HG03196 (cell line): ENCODE measurements at regions not wholly inside any gene's neighbourhood (a gene's known extent, or its start where the extent isn't known, plus 50 kb on each side); places are given as distances from the start of the nearest gene placed in this dataset.

Experiments
- ATAC-seq: cut with Tn5 transposase; IDR thresholded peaks from one replicate; pipeline ENCODE4 v1.9.1; 2021; ENCODE audit not compliant: unreplicated experiment

DNA sequence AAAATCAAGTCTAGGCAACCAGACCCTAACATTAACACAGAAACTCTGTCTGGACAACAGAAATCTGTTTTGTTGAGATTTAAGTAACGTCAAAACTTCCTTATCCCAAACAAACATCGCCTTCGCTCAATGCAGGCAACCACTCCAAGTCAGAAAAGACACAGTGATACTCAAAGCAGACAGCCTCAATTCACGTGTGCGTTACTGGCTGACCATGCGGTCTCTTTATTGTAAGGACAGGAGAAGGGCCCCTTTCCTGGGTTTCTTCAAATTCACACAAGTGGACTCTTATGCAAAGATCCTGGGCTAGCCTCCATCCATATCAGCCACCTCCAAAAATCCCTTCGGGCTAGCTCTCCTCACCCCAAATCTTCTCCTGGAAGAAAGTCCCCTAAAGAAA, 467.7 kb downstream of the SOX9 start:
- no peak for ATAC-seq

GRCh38 chr17:72588961-72589360, 468.1 kb downstream of the SOX9 start:
- no peak for ATAC-seq

DNA sequence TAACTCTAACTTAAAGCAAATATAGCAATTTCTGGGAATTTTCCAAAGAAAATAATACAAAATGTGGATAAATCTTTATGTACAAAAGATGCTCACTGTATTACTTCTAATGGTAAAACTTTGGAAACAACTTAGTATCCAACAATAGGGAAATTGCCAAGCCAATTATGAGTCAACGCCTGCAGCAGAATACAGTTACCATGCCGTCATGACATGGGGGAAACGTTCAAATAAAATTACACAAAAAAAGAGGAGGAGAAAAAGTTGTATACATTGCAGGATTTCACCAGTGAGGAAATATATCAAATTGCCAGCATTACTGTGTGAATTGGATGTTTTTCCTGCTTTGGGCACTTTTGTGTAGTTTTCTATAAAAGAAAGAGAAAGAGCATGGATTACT, 469.6 kb downstream of the SOX9 start:
- ATAC-seq: no peak

- ATAC-seq: no peak
These were observed 470.1 kb downstream of the SOX9 start for GRCh38 chr17:72590882-72591281.

DNA sequence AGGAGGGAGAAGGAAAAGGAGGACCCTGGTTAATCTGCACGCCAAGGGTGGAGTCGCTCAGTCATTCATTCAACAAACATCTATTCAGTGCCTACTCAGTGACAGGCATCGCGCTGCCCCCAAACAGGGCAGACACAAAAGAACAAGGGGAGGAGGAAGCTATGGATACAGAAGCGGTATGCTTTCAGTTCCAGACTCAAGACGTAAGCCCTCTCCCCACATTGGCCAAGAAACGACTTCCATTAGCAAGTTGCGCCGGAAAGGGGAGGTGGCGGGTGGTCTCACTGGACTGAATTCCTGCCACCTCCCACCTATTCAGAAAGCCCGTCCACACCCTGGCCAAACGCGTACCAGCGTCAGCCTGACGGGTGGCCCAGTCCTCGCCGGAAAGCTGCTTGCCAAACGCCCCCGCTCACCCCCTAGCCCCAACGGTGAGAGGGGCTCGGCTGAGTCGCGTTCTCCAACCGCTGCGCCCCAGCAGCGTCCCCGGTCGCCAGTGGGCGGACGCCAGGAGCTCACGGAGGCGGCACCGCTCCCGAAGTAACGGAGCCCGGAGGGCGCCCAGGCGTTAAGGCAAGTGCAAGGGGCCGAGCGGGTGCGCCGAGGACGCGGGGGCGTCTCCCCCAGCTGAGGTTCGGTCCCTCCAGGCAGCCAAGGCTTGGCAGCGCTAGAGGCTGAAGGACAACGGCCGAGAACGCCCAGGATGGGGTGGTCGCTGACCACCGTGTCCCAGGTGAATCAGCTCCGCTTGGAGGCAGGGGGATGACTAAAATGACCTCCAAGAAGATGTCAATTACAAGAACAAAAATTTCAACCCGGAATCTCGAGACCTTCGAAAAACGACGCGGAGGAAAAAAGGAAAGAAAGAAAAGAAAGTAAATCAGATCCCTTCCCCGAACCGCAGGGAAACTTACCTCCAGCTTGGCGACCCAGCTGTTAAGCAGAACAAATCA, 470.7 kb downstream of the SOX9 start:
- ATAC-seq: no peak

DNA sequence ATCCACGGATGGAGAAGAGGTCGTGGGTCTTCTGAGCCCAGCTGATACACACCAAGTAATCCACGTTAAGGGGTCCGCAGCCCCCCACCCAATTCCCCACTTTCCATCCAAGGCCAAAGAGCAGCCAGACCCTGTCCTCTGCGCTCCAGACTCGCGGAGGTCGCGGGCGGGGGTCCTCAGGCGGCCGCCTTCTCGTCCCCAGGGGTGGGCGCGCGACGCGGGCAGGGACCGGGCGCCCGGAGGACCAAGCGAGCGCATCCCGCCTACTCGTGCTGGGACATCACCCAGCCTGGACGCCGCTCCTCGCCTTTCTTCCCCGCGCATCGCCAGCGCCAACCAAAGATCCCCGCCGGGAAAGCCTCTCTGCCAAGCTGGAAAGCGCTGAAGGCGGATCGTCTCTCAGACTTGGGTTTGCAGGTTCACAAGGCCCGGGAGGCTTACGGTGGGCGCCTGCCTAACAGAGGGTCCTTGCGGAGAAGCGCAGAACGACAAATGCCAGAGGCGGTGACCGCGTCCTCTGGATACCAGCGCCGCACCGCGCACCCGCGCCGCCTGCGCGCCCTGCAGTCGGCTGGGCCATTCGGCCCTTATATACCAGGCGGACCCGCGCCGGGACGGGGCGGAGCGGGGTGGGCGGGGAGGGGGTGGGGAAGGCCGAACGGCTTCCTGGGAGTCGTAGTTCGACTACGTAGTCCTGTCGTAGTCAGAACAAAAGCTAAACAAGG, 471.6 kb downstream of the SOX9 start:
- ATAC-seq: no peak

DNA sequence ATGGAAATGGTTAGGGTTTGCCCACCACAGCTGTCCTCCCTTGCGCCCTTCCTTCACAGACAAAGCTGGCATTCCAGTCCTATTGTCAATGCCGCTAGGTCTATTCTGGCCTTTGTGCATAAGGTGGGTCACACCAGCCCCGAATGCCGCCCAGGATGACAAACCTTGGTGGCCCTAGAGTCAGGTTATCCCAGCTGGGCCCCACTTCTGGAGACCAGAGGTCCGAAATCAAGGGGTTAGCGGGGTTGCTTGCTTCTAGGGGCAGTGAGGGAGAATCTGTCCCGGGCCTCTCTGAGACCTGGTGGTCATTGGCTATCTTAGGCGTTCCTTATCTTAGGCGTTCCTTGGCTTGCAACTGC, 472.1 kb downstream of the SOX9 start:
- no peak for ATAC-seq

DNA sequence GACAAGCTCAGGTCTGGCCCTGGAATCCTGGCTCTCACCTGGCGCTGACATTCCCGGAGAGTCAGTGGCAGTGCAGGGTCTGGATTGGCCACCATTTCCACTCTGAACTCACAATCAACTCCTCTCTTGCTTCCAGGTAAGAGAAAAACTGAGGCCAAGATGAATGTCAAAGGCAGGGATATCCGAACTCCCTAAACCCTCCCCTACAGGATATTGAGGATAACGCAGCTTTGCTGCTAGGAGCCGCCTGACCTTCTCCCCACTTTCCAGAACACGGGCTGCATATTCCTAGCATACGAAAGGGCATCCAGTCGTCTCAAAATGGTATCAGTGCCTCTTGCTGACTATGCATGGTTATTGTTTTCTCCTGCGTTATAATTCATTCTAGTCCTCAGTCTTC, 473.4 kb downstream of the SOX9 start:
- no peak for ATAC-seq
